EH (cell line): ENCODE measurements at regions not wholly inside any gene's neighbourhood (a gene's known extent, or its start where the extent isn't known, plus 50 kb on each side); places are given as distances from the start of the nearest gene placed in this dataset.

Source experiments
- DNase-seq: peaks from one replicate; pipeline ENCODE4 v3.0.0-alpha.2; 2015; ENCODE audit warnings: low read depth

DNA sequence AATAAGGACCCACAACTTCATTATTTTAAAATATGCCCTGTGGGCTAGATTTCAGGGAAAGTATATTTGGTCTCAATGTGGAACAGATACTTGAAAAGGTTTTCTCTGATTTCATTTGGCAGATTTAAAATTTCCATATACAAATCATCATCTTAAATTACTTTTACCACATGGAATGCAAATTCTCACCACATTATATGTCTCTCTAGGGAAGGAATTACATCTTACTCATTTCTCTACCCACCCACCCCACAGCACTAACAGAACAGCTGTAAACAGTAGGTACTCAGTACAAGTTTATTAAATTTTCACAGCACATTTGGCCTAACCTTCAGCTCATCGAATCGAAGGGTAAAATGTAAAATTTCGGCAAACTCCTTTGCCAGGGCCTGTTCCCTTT, 104.0 kb downstream of the CYRIA start:
- no peak for DNase-seq

- DNase-seq = no peak
Measured at GRCh38 chr2:16561251-16561650, 104.4 kb downstream of the CYRIA start.

GRCh38 chr2:16559278-16560067, 106.2 kb downstream of the CYRIA start:
- no peak for DNase-seq

DNA sequence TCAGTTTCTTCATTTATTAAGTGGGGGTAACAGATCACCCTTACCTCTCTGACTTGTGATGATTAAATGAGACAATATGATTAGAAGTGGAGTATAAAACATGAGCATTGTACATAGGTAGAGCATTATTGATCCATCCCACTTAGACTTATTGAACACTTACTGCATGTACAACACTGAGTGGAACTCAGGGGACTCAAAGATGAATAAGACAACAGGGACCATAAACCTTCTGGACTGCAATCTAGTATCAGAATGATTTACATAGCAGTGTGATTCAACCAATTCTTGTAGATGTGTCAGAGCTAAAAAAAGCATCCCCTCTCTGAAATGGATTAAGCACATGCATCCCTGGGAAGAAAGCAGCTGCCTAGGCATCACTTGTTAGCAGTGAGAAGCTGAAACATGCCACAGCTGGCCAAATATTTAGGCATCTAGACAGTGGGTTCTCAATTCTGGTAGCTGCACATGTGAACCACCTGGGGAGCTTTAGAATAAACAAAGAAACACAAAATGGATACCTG, 111.5 kb downstream of the CYRIA start:
- DNase-seq = no peak

GRCh38 chr2:16553226-16553625, 112.4 kb downstream of the CYRIA start:
- DNase-seq = no peak

DNA sequence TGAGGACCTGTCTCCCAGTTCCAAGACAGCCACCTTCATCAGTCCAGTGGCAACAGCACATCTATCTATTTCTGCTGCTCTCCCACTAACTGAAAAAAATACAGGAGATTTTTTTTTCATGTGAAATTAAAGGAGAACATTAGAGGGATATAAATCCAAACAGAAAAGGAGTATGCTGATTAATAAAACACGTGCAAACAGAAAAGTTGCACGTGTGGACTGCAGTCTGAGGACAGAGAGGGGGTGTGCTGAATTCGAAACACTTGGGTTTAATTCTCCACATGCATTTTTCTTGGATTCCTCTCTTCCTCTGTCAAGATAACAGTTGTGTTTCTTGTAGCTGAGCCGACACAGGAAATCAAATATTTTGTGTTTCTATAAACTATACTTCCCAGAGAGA, 113.4 kb downstream of the CYRIA start:
- no peak for DNase-seq

DNA sequence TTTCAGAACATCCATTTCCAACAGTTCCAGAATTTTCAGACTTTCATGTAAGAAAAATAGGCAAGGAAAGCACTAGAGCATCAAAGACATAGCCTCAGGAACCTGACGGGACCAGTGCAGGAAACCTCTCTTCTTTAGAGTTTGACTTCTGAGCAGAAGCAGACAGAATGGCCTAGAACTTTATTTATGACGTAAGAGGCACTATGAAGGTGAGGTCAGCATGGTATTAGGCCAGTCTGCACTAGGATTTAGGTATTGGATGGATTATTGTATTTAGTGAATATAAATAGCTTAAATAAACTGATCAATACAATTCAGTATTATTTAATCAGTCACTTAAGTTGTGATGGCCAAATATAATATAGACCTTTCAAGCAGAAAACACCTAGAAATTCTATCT, 117.6 kb downstream of the CYRIA start:
- no peak for DNase-seq

GRCh38 chr2:16546128-16546754, 119.4 kb downstream of the CYRIA start:
- no peak for DNase-seq

DNA sequence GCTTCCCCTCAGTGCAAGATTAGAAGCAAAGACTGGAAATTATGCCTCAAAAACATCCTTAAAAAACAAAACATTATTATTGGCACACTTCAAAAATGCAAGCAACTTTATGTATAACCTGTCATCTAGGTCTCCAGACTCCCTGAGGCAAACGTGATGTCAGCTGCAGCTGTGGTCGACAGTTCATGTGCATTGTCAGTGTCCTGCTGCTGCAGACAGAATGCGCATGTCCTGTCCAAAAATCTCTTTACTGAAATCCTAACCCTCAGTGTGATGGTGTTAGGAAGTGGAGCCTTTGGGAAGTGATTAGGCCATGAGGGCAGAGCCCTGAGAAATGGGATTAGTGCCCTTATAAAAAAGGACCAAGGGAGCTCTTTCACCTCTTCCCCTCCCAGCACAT, 126.9 kb downstream of the CYRIA start:
- DNase-seq = no peak

DNA sequence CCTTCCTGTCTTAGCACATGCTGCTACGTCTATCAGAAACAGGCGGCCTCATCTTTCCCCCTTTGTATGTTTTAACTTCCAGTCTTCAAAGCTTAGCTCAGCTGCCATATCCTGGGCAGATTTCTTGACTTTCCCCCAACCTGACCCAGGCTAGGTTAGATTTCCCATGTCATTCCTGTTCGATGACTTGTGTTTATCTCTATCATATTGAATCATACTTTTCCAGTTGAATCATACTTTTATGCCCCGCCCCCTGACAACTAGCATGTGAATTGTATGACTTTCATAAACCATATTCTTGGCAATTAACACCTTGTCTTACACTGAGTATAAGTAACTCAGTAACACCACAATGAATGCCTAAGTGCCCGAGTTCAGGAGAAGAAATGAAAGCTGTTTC, 128.3 kb downstream of the CYRIA start:
- DNase-seq = no peak

DNA sequence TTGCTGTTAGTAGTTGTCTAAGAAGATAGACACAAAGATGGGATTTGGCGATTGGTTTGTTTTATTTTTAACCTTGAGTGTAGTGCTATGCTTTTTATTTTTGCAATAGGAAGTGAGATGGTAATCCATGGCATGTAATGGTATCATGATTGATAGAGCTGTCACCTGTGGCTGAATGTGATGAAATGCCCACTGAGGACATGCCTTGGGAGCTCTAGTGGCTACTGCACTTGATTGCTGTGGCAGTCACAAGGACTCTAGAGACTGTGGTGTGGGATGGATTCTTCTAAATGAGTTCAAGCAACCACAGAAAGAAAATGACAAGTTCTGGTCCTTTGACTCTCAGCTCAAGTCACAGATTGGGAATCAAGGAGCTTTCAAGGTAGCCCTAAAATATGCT, 139.4 kb downstream of the CYRIA start:
- DNase-seq = no peak

GRCh38 chr2:16525265-16525887, 140.3 kb downstream of the CYRIA start:
- no peak for DNase-seq

DNA sequence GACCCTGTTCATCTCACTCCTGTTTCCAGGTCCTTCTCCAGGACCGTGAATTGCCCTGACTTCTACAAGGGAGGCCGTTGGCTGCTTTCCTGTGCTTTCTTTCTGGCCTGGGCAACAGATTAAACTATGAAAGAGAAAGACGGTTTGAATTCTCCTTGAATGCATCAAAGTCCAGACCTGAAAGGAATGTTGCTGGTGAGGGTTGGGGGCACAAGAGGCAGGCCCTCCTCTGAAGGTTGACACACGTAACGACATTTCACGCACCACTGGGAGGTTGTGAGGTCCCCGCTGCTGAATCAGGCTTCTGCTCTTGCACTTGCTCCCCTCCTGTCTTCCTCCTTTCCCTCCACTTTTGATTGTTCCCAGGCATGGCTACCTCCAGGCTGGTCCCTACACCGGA, 141.9 kb downstream of the CYRIA start:
- DNase-seq = no peak

- DNase-seq = no peak
Measured at GRCh38 chr2:16522031-16522831, 143.4 kb downstream of the CYRIA start.

DNA sequence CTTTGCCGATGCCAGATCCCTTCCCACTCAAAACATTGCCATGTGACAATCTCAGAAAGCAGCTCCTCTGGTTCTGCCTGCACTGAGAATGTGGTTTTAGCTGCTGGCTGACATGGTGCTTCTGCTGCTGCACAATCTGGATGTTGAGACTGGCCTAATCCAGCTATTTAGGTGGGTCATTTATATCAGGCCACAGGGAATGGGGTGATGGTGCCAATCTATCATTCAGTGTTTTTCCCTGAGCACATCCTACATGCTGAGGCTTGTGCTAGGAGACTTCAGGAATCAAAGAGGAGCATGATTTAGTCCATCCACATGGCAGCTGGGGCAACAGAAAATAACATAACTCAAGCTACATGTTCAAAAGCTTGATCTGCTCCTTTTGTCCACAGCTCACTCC, 144.7 kb downstream of the CYRIA start:
- no peak for DNase-seq

DNA sequence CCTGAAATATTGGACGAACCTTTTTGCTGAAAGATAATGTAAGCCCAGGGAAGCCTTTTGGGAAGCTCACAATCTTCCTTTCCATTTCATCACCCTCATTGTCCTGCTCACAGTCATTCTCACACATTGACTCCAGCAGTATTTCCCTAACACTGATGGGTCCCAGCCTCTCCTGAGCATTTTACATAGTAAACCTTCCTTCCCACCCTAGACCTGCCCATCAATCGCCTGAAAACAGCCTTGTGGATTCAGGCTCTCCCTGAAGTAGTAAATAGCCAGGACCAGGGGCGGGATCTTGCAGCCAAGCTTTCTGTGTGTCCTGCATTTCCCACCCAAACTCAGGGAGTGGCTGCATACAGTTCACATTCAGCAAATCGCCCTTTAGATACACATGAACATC, 149.9 kb downstream of the CYRIA start:
- DNase-seq = no peak

GRCh38 chr2:16513626-16514025, 152.0 kb downstream of the CYRIA start:
- DNase-seq = no peak

DNA sequence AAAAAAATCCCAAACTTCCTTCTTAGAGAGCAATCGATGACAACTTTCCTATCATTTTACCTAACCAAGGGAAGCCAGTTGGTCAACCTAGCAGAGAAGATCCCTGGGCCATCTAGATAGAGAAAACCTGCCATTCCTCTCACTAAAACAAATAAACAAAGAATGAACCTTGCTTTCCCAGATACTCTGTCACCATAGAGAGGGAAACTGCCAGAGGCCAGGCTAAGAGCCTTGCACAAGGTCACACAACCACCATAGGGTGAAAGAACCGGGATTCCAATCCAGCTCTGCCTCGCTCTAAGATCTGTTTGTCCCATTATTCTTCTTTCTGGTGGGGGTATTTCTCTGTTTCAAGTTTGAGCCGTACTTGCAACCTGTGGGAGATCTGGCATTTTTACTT, 154.6 kb downstream of the CYRIA start:
- DNase-seq = no peak

GRCh38 chr2:16509042-16509441, 156.6 kb downstream of the CYRIA start:
- DNase-seq = no peak

DNA sequence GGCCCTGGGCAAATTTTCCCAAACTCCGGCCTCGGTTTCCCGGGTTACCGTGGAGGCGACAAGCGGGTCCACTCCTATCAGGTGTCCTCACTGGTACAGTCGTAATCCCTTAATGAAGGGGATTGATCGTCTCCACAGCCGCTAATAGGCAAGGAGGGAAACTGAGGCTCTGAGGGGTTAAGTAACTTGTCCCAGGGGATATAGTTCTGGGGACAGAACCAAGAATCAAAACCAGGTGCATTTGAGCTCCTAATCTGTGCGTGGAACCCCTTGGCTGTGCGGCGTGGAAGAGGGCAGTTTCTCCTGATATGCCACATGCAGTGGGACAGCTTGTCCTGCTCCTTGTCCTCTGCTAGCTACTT, 157.2 kb downstream of the CYRIA start:
- DNase-seq = no peak

DNA sequence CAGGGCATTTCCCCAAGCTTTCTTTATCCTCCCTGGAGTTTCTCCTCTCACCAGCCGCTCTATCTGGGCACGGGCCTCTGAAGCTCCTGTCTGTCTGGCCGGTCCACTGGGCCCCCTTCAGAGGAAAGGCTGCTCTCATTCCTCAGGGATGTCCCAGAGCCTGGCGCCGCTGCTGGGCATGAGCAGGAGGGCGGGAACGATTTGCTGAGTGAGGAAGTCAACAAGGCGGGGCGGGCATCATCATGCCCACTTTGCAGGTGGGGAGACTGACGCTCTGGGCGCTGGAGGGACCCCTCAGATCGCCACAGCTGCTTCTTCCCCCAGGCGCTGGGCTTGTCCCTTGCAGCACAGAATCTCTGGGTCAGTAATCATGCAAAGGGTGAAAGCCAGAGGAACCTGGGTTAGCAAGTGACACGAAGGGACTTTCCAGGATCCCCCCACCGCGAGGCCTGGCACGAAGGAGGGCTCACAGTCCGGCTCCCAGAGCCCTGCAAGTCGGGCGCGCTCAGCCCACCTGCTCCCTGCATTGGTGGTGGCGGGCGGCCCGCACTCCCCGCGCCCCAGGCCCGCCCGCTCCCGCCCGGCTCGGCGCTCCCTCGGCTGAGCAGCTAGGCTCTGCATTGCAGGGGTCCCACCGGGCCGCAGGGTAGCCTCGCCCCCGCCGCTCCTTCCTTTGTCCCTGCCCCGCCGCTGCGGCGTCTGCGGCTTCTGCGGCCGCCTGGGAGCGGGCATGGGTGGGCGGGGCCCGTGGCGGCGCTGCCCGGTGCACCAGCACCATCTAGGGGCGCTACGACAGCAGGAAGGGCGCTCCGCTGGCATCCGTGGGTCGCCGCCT, 157.8 kb downstream of the CYRIA start:
- no peak for DNase-seq

- no peak for DNase-seq
Measured at GRCh38 chr2:16506366-16506765, 159.3 kb downstream of the CYRIA start.
